GM13976 (cell line): ENCODE measurements at regions not wholly inside any gene's neighbourhood (a gene's known extent, or its start where the extent isn't known, plus 50 kb on each side); places are given as distances from the start of the nearest gene placed in this dataset.

Experiments used
- DNase-seq: peaks from one replicate; pipeline ENCODE4 v3.0.0; 2012; ENCODE audit warnings: low spot score
- in situ Hi-C: fragments of 300-500 bp; cut with MboI; formaldehyde crosslinking; loops from one replicate; pipeline ENCODE4 v1.12.0; 2022; ENCODE audit warnings: low sequenced_read_pairs, mixed read lengths, inconsistent platforms; ENCODE audit not compliant: unreplicated experiment
- TF ChIP-seq, protein P1 (sequence below): IDR thresholded peaks from 2 replicates; pipeline ENCODE4 v1.5.1; 2012; ENCODE audit warnings: borderline replicate concordance, mild to moderate bottlenecking; ENCODE audit not compliant: insufficient read depth; ENCODE audit errors: extremely low read depth, missing control alignments, control extremely low read depth

DNA sequence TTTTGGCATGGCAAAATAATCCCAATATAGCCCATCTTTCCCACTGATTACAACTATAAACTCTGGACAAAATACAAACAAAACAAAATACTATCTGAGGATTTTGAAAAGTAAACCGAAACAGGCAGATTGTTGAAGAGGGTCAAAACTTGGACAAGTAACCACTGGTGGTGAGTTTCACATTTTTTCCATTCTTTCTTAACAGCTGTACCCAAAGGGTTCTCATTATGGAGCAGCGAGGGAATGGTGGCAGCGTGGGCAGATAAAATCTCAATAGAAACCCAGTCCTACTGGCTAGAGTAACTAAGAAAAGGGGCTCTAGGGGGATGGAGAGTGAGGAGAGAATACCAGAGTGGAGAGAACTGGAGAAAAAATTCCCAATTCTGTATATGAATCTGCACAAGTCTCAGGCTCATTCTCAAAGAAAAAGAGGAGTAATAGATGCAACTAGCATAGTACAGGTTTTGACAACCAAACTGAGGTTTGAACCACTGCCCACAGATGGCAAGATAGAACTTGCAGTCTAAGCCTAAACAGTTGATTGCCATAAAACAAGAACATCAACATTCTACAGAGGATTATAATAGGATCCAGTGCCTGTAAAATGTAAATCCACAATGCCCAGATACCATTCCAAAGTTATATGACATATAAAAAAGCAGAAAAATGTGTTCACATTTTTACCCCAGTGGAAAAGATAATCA is 284.5 kb downstream of the KCNRG start:
- in situ Hi-C loops = no loop called here
- no peak for DNase-seq
- TF ChIP-seq, protein P1, sequence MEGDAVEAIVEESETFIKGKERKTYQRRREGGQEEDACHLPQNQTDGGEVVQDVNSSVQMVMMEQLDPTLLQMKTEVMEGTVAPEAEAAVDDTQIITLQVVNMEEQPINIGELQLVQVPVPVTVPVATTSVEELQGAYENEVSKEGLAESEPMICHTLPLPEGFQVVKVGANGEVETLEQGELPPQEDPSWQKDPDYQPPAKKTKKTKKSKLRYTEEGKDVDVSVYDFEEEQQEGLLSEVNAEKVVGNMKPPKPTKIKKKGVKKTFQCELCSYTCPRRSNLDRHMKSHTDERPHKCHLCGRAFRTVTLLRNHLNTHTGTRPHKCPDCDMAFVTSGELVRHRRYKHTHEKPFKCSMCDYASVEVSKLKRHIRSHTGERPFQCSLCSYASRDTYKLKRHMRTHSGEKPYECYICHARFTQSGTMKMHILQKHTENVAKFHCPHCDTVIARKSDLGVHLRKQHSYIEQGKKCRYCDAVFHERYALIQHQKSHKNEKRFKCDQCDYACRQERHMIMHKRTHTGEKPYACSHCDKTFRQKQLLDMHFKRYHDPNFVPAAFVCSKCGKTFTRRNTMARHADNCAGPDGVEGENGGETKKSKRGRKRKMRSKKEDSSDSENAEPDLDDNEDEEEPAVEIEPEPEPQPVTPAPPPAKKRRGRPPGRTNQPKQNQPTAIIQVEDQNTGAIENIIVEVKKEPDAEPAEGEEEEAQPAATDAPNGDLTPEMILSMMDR = no peak

DNA sequence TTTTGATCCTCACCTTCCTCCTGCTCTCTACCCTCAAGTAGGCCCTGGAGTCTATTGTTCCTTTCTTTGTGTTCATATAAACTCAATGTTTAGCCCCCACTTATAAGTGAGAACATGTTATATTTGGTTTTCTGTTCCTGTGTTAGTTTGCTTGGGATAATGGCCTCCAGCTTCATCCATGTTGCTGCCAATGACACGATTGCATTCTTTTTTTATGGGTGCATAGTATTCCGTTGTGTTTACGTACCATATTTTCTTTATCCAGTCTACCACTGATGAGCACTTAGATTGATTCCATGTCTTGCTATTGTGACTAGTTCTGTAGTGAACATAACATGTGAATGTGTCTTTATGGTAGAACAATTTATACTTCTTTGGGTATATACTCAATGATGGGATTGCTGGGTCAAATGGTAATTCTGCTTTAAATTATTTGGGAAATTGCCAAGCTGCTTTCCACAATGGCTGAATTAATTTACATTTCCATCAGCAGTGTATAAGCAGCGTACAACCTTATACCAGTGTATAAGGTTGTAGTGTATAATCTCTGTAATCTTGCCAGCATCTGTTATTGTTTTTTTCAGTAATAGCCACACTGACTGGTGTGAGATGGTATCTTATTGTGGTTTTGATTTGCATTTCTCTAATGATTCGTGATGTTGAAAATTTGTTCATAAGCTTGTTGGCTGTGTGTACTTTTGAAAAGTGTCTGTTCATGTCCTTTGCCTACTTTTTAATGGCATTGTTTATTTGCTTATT is 288.9 kb downstream of the KCNRG start:
- TF ChIP-seq, protein P1 = no peak
- in situ Hi-C loops = no loop called here
- no peak for DNase-seq

DNA sequence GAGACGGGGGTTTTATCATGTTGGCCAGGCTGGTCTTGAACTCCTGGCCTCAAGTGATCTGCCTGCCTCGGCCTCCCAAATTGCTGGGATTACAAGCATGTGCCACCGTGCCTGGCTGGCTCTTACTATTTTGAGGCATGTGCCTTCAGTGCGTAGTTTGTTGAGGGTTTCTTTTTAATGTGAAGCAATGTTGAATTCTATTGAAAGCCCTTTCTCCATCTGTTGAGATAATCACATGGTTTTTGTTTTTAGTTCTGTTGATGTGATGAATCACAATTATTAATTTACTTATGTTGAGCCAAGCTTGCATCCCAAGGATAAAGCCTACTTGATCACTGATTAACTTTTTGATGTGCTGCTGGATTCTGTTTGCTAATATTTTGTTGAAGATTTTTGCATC is 290.9 kb downstream of the KCNRG start:
- in situ Hi-C loops = no loop called here
- TF ChIP-seq, protein P1 = no peak
- no peak for DNase-seq

DNA sequence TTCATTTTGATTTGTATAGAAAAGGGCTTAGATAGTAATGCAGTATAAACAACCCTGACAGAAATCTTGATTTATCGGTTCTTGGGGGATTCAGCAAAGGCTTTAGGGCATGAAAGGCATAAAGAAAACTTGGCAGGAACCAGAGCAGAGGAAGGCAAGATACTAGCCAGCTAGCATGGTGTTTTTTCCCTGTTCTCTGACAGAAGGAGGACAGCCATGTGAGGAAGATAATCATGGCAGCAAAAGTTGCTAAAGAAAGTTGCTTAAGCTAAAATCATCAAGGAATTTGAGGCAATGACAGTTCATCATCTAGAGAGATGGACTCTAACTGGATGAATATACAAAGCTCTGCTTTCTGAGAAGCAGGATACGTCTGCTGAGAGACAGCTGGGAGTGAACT is 294.1 kb downstream of the KCNRG start:
- in situ Hi-C loops = no loop called here
- no peak for DNase-seq
- TF ChIP-seq, protein P1 = no peak

DNA sequence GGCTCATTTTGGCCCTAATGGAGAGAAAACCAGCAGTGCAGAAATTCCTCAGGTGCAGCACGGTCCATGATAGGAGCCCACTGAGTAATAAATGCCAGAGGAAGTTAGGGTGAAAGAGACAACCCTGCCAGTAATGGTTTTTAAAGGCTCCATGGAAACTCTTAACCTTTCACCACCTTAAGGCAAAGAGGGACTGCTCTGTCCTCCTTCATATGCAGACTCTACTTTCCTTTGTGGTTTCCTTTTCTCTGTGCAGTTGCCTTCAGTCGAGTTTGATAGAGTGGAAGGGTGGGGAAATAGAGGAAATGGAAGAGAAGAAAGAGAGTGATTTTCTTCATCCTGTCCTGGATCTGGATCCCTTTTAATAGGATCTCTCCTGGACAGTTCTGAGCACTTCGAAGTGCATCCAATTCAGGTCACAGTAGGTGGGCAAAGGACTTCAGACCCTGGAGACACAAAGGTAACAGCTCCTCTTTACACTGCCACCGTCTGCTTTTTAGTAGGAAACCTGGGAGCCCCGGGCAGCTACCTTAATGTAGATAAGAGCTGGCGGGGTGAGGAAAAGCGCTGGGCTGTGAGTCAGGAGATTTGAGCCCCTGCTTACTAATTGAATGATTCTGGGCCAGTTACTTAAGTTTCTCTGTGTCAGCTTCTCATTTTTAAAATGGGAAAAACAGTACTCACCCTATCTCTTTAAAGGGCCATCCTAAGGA is 294.8 kb downstream of the KCNRG start:
- no peak for DNase-seq
- TF ChIP-seq, protein P1 = no peak
- in situ Hi-C loops = no loop called here

DNA sequence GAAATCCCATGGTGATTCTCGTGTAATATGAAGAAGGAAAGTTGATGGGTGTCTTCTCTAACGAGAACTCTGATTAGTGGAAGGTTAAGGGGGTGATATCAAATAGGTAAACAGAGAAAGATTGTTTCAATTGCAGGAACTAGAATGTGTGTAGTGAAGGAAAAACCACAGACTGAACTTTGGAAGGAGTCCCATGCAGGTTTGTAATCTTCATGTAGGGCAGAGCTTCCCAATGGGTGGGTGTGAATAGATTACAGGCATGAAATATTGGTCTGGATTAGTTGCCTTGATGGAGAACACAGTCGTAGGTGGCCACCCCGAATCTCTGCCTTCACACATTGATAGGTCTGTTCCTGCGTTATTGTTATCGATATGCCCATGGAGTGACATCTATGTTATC is 295.5 kb downstream of the KCNRG start:
- in situ Hi-C loops = no loop called here
- TF ChIP-seq, protein P1 = no peak
- DNase-seq = no peak
